H1 (cell line): ENCODE measurements at regions not wholly inside any gene's neighbourhood (a gene's known extent, or its start where the extent isn't known, plus 50 kb on each side); places are given as distances from the start of the nearest gene placed in this dataset.

Experiments used
- CHD7 ChIP-seq: fragments of 300-600 bp; sonication (generic); IDR thresholded peaks from 2 replicates; pipeline ENCODE4 v1.7.1; 2012; ENCODE audit warnings: low read length, moderate library complexity, mild to moderate bottlenecking, inconsistent platforms; ENCODE audit not compliant: insufficient replicate concordance
- EGR1 ChIP-seq: IDR thresholded peaks from 2 replicates; pipeline ENCODE4 v1.6.1; 2011; ENCODE audit warnings: low read depth, low read length, borderline replicate concordance
- FOSL1 ChIP-seq: IDR thresholded peaks from 2 replicates; pipeline ENCODE4 v1.6.1; 2011; ENCODE audit warnings: mild to moderate bottlenecking, low read depth, low read length, moderate library complexity; ENCODE audit not compliant: insufficient read depth
- NANOG ChIP-seq: IDR thresholded peaks from 2 replicates; pipeline ENCODE4 v1.6.1; 2011; ENCODE audit warnings: low read length, low read depth, mild to moderate bottlenecking, inconsistent platforms; ENCODE audit not compliant: insufficient read depth, poor library complexity, severe bottlenecking
- RFX5 ChIP-seq: IDR thresholded peaks from 2 replicates; pipeline ENCODE4 v1.6.1; 2011; ENCODE audit warnings: low read depth, low read length, improper control_type of control experiment, borderline replicate concordance

- no peak for TF ChIP-seq FOSL1
- TF ChIP-seq EGR1, result no peak
- TF ChIP-seq RFX5, result no peak
- TF ChIP-seq NANOG, result no peak
- no peak for TF ChIP-seq CHD7
Measured at GRCh38 chr11:28512143-28512756, 404.1 kb downstream of the METTL15 start (continued).
